ENCODE measurements at regions not wholly inside any gene's neighbourhood (a gene's known extent, or its start where the extent isn't known, plus 50 kb on each side); places are given as distances from the start of the nearest gene placed in this dataset.

- Histone ChIP-seq H3K9me3 (ENCODE audit: control insufficient read depth in 2 of 2, insufficient read depth in 1 of 2, low read depth in 1 of 2, low read length in 1 of 2) (no peaks in the 10 kb centered on the region), H3K36me3 (ENCODE audit: control insufficient read depth in 2 of 2, insufficient read depth in 2 of 2, low read length in 1 of 2) (no peaks in the 10 kb centered on the region), H3K4me3 (ENCODE audit: low read depth in 1 of 2, low read length in 2 of 2) (no peak overlapping the region), H3K27me3 (ENCODE audit: control insufficient read depth in 1 of 2, insufficient read depth in 2 of 2, low read length in 2 of 2) (peaks cover 0 to 4% of the 10 kb centered on the region in 2 donors), H3K27ac (ENCODE audit: low read depth in 2 of 2, low read length in 1 of 2) (no peak overlapping the region), H3K4me1 (ENCODE audit: control insufficient read depth in 2 of 2, insufficient read depth in 2 of 2, low read length in 1 of 2) (no peaks in the 10 kb centered on the region)
- WGBS, 2 donors: 9 to 12% methylated on average over 12 of the region's 12 CpGs
Measured at GRCh38 chr20:59495894-59496510, 108.3 kb upstream of the PHACTR3 start.

DNA sequence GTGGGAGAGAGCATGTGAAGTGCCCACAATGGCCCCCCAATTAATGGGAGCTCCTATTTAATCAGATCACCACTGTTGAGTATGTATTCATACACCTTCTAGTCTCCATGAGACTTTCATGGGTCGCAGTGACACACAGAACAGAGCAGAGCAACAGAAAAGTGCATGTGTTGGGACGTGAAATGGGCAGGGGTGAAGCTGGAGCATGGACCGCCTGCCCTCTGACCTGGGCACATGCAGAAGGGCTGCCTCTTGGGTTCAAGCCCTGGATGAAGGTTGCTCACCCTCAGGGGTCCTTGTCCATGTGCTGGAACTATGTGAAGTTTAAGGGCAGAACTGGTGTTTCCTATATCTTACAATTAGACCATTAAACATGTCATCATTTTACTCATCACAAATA is 106.0 kb upstream of the PHACTR3 start:
- 81 to 92% methylated on average over 3 of the region's 3 CpGs for WGBS, 2 donors
- Histone ChIP-seq H3K4me1 (ENCODE audit: control insufficient read depth in 2 of 2, insufficient read depth in 2 of 2, low read length in 1 of 2) (no peaks in the 10 kb centered on the region), H3K4me3 (ENCODE audit: low read depth in 1 of 2, low read length in 2 of 2) (no peak overlapping the region), H3K36me3 (ENCODE audit: control insufficient read depth in 2 of 2, insufficient read depth in 2 of 2, low read length in 1 of 2) (no peaks in the 10 kb centered on the region), H3K27ac (ENCODE audit: low read depth in 2 of 2, low read length in 1 of 2) (no peak overlapping the region), H3K9me3 (ENCODE audit: control insufficient read depth in 2 of 2, insufficient read depth in 1 of 2, low read depth in 1 of 2, low read length in 1 of 2) (no peaks in the 10 kb centered on the region), H3K27me3 (ENCODE audit: control insufficient read depth in 1 of 2, insufficient read depth in 2 of 2, low read length in 2 of 2) (peaks cover 0 to 4% of the 10 kb centered on the region in 2 donors)

- H3K4me1 ChIP-seq (ENCODE audit: control insufficient read depth in 2 of 2, insufficient read depth in 2 of 2, low read length in 1 of 2): no peaks in the 10 kb centered on the region
- H3K27ac ChIP-seq (ENCODE audit: low read depth in 2 of 2, low read length in 1 of 2): no peak overlapping the region
- no peak overlapping the region for H3K4me3 ChIP-seq (ENCODE audit: low read depth in 1 of 2, low read length in 2 of 2)
- peaks cover 0 to 4% of the 10 kb centered on the region in 2 donors for H3K27me3 ChIP-seq (ENCODE audit: control insufficient read depth in 1 of 2, insufficient read depth in 2 of 2, low read length in 2 of 2)
- no peaks in the 10 kb centered on the region for H3K36me3 ChIP-seq (ENCODE audit: control insufficient read depth in 2 of 2, insufficient read depth in 2 of 2, low read length in 1 of 2)
- H3K9me3 ChIP-seq (ENCODE audit: control insufficient read depth in 2 of 2, insufficient read depth in 1 of 2, low read depth in 1 of 2, low read length in 1 of 2): no peaks in the 10 kb centered on the region
Measured at GRCh38 chr20:59499863-59500262, 104.5 kb upstream of the PHACTR3 start.

- Histone ChIP-seq H3K27ac (ENCODE audit: low read depth in 2 of 2, low read length in 1 of 2) (no peak overlapping the region), H3K9me3 (ENCODE audit: control insufficient read depth in 2 of 2, insufficient read depth in 1 of 2, low read depth in 1 of 2, low read length in 1 of 2) (no peaks in the 10 kb centered on the region), H3K27me3 (ENCODE audit: control insufficient read depth in 1 of 2, insufficient read depth in 2 of 2, low read length in 2 of 2) (no peaks in the 10 kb centered on the region), H3K4me3 (ENCODE audit: low read depth in 1 of 2, low read length in 2 of 2) (no peak overlapping the region), H3K4me1 (ENCODE audit: control insufficient read depth in 2 of 2, insufficient read depth in 2 of 2, low read length in 1 of 2) (no peaks in the 10 kb centered on the region), H3K36me3 (ENCODE audit: control insufficient read depth in 2 of 2, insufficient read depth in 2 of 2, low read length in 1 of 2) (no peaks in the 10 kb centered on the region)
- WGBS, 2 donors: 77 to 78% methylated on average over 3 of the region's 3 CpGs
Measured at GRCh38 chr20:59508729-59509128, 95.6 kb upstream of the PHACTR3 start.

GRCh38 chr20:59512651-59513050 is 91.7 kb upstream of the PHACTR3 start:
- no peak overlapping the region for H3K4me3 ChIP-seq (ENCODE audit: low read depth in 1 of 2, low read length in 2 of 2)
- H3K27me3 ChIP-seq (ENCODE audit: control insufficient read depth in 1 of 2, insufficient read depth in 2 of 2, low read length in 2 of 2): peaks cover 0 to 4% of the 10 kb centered on the region in 2 donors
- no peaks in the 10 kb centered on the region for H3K36me3 ChIP-seq (ENCODE audit: control insufficient read depth in 2 of 2, insufficient read depth in 2 of 2, low read length in 1 of 2)
- no peak overlapping the region for H3K27ac ChIP-seq (ENCODE audit: low read depth in 2 of 2, low read length in 1 of 2)
- WGBS, 2 donors: 52 to 72% methylated on average over 5 of the region's 5 CpGs
- H3K9me3 ChIP-seq (ENCODE audit: control insufficient read depth in 2 of 2, insufficient read depth in 1 of 2, low read depth in 1 of 2, low read length in 1 of 2): no peaks in the 10 kb centered on the region
- peaks cover 0 to 2% of the 10 kb centered on the region in 2 donors for H3K4me1 ChIP-seq (ENCODE audit: control insufficient read depth in 2 of 2, insufficient read depth in 2 of 2, low read length in 1 of 2)

DNA sequence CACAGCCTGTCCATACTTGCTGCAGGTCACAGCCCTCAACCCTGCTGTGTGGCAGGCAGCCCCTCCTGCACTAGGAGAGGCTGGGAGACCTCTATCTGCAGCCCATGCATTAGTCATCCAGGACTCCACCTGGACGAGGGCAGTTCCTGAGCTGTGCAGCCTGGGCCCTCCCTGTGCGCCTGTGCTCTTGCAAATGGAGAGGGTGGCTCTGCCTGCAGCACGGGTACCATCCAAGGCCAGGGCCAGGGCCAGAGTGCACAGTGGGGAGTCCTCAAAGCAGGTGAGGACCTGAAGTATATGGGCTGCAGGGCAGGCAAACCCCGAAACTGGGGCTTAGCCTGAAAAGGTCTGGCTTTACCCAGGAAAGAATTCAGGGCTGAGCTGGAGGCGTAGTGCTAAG is 89.8 kb upstream of the PHACTR3 start:
- peaks cover 0 to 3% of the 10 kb centered on the region in 2 donors for H3K9me3 ChIP-seq (ENCODE audit: control insufficient read depth in 2 of 2, insufficient read depth in 1 of 2, low read depth in 1 of 2, low read length in 1 of 2)
- H3K27me3 ChIP-seq (ENCODE audit: control insufficient read depth in 1 of 2, insufficient read depth in 2 of 2, low read length in 2 of 2): peaks cover 3 to 4% of the 10 kb centered on the region in 2 donors
- H3K36me3 ChIP-seq (ENCODE audit: control insufficient read depth in 2 of 2, insufficient read depth in 2 of 2, low read length in 1 of 2): no peaks in the 10 kb centered on the region
- H3K4me1 ChIP-seq (ENCODE audit: control insufficient read depth in 2 of 2, insufficient read depth in 2 of 2, low read length in 1 of 2): peaks cover 0 to 2% of the 10 kb centered on the region in 2 donors
- H3K27ac ChIP-seq (ENCODE audit: low read depth in 2 of 2, low read length in 1 of 2): no peak overlapping the region
- H3K4me3 ChIP-seq (ENCODE audit: low read depth in 1 of 2, low read length in 2 of 2): no peak overlapping the region
- whole genome bisulfite sequencing, 2 donors: 51 to 59% methylated on average over 5 of the region's 5 CpGs

GRCh38 chr20:59515013-59515905 is 89.1 kb upstream of the PHACTR3 start:
- peaks cover 3 to 4% of the 10 kb centered on the region in 2 donors for H3K27me3 ChIP-seq (ENCODE audit: control insufficient read depth in 1 of 2, insufficient read depth in 2 of 2, low read length in 2 of 2)
- peaks cover 0 to 2% of the 10 kb centered on the region in 2 donors for H3K4me1 ChIP-seq (ENCODE audit: control insufficient read depth in 2 of 2, insufficient read depth in 2 of 2, low read length in 1 of 2)
- H3K36me3 ChIP-seq (ENCODE audit: control insufficient read depth in 2 of 2, insufficient read depth in 2 of 2, low read length in 1 of 2): no peaks in the 10 kb centered on the region
- peaks cover 0 to 3% of the 10 kb centered on the region in 2 donors for H3K9me3 ChIP-seq (ENCODE audit: control insufficient read depth in 2 of 2, insufficient read depth in 1 of 2, low read depth in 1 of 2, low read length in 1 of 2)
- no peak overlapping the region for H3K27ac ChIP-seq (ENCODE audit: low read depth in 2 of 2, low read length in 1 of 2)
- 21 to 30% methylated on average over 32 of the region's 32 CpGs for WGBS, 2 donors
- H3K4me3 ChIP-seq (ENCODE audit: low read depth in 1 of 2, low read length in 2 of 2): no peak overlapping the region

- WGBS, 2 donors: 65 to 76% methylated on average over 3 of the region's 3 CpGs
- H3K27ac ChIP-seq (ENCODE audit: low read depth in 2 of 2, low read length in 1 of 2): no peak overlapping the region
- H3K4me3 ChIP-seq (ENCODE audit: low read depth in 1 of 2, low read length in 2 of 2): no peak overlapping the region
- H3K27me3 ChIP-seq (ENCODE audit: control insufficient read depth in 1 of 2, insufficient read depth in 2 of 2, low read length in 2 of 2): peaks cover 3 to 4% of the 10 kb centered on the region in 2 donors
- H3K9me3 ChIP-seq (ENCODE audit: control insufficient read depth in 2 of 2, insufficient read depth in 1 of 2, low read depth in 1 of 2, low read length in 1 of 2): peaks cover 0 to 3% of the 10 kb centered on the region in 2 donors
- peaks cover 0 to 2% of the 10 kb centered on the region in 2 donors for H3K4me1 ChIP-seq (ENCODE audit: control insufficient read depth in 2 of 2, insufficient read depth in 2 of 2, low read length in 1 of 2)
- no peaks in the 10 kb centered on the region for H3K36me3 ChIP-seq (ENCODE audit: control insufficient read depth in 2 of 2, insufficient read depth in 2 of 2, low read length in 1 of 2)
Measured at GRCh38 chr20:59515906-59516209, 88.5 kb upstream of the PHACTR3 start.

DNA sequence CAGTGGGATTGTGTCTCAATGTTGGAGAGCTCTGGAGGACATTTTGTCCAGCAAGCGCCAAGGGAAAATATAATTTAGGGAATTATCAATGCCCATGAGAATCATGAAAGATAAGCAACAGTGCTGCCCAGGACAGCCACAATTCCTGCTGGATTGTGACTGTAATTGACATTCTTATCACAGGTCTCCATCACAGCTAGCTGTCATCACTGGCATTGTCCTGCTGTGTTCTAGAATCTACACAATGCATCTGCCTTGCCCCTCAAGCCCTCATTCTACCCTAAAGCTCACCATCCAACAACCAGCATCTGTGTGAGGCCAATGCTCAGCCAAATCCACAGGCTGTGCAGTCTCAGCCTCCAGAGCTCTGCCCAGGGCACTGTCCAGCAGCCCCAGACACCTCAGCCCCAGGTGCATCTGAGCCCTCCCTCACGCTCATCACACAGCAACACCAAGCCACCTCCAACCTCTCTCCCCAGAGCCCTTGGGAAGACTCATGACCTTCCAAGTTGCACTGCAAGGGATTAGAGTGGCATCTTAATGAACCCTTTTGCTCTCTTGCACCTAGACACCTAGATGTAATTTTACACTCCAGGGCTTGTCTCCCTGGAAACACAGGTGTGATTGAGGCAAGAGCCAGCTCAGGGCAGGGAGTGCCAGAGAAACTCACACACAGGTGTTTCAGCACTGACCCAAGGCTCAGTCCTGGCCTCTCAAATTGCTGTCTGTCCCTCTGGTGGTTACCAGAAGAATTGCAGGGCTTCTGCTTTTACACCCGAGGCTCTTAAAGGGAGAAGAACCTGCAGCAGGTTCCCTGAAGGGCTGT is 85.2 kb upstream of the PHACTR3 start:
- H3K4me3 ChIP-seq (ENCODE audit: low read depth in 1 of 2, low read length in 2 of 2): no peak overlapping the region
- WGBS, 2 donors: 41 to 50% methylated on average over 3 of the region's 3 CpGs
- no peak overlapping the region for H3K27ac ChIP-seq (ENCODE audit: low read depth in 2 of 2, low read length in 1 of 2)
- peaks cover 3 to 4% of the 10 kb centered on the region in 2 donors for H3K27me3 ChIP-seq (ENCODE audit: control insufficient read depth in 1 of 2, insufficient read depth in 2 of 2, low read length in 2 of 2)
- peaks cover 0 to 3% of the 10 kb centered on the region in 2 donors for H3K9me3 ChIP-seq (ENCODE audit: control insufficient read depth in 2 of 2, insufficient read depth in 1 of 2, low read depth in 1 of 2, low read length in 1 of 2)
- no peaks in the 10 kb centered on the region for H3K36me3 ChIP-seq (ENCODE audit: control insufficient read depth in 2 of 2, insufficient read depth in 2 of 2, low read length in 1 of 2)
- peaks cover 0 to 2% of the 10 kb centered on the region in 2 donors for H3K4me1 ChIP-seq (ENCODE audit: control insufficient read depth in 2 of 2, insufficient read depth in 2 of 2, low read length in 1 of 2)
